HG03039 (cell line): ENCODE measurements at regions not wholly inside any gene's neighbourhood (a gene's known extent, or its start where the extent isn't known, plus 50 kb on each side); places are given as distances from the start of the nearest gene placed in this dataset.
"Not testable (repeated sequence)": the region's sequence is repeated elsewhere in the genome, so short reads cannot be mapped to it uniquely, and the experiment has no call there.

Experiments
- ATAC-seq: cut with Tn5 transposase; IDR thresholded peaks from one replicate; pipeline ENCODE4 v1.9.1; 2021; ENCODE audit warnings: mild to moderate bottlenecking, moderate library complexity; ENCODE audit not compliant: unreplicated experiment

DNA sequence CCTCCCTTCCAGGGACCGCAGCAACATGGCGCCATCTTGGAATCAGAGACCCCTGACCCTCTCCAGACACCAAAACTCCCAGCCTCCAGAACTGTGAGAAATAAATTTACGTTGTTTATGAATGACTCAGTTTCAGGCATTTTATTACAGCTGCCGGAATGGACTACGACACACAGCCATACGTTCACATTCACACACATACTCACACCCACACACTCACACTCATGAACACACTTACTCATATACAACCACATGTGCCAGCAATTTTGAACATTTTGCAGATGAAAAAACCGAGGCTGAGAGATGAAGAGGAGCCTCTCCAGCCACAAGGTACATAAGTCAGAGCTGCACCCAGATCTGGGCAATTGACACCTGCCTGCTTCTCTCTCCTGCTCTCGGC, 151.0 kb upstream of the RAB4A start:
- ATAC-seq: no peak

- ATAC-seq: no peak
Measured at GRCh38 chr1:229121845-229122436, 149.0 kb upstream of the RAB4A start.

- no peak for ATAC-seq
Measured at GRCh38 chr1:229122606-229123005, 148.3 kb upstream of the RAB4A start.

DNA sequence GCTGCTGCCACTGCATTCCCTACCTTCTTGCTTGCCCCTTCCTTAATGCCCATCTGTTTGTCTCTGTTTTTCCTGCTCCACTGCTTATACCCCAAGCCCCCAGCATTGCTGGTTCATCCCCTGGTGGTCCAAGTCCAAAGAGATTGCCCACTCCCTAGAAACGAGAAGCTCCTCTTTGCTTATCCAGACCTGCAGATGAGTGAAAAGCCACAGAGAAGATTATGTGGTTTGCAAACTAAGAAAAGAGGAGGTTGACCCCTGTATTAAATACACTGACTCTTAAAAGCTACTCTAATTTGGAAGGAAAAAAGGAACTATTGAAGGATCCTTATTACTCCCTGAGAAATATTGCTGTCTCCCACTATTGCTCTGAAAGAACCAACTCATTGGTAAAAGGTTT, 146.8 kb upstream of the RAB4A start:
- ATAC-seq: no peak

GRCh38 chr1:229124520-229125124, 146.3 kb upstream of the RAB4A start:
- ATAC-seq: no peak

DNA sequence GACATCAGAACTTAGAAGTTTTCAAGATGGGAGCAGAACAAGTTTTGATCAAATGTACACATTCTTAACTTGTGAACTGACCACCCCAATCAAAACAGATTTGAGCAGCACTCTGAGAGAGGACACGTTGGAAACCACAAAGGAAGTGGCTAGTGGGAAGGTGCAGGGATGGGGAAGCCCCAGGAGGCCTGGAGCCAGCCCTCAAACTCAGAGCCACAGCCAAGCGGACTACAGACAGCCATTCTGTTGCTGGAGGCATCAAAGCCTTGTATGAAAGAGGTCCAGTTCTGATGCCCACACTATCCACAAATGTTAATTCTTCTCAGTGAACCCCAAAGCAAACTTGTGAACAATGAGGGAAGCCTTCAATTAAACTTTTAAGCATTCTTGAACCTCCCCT, 143.6 kb upstream of the RAB4A start:
- ATAC-seq: no peak

- ATAC-seq: no peak
Measured at GRCh38 chr1:229128066-229128608, 142.8 kb upstream of the RAB4A start.

DNA sequence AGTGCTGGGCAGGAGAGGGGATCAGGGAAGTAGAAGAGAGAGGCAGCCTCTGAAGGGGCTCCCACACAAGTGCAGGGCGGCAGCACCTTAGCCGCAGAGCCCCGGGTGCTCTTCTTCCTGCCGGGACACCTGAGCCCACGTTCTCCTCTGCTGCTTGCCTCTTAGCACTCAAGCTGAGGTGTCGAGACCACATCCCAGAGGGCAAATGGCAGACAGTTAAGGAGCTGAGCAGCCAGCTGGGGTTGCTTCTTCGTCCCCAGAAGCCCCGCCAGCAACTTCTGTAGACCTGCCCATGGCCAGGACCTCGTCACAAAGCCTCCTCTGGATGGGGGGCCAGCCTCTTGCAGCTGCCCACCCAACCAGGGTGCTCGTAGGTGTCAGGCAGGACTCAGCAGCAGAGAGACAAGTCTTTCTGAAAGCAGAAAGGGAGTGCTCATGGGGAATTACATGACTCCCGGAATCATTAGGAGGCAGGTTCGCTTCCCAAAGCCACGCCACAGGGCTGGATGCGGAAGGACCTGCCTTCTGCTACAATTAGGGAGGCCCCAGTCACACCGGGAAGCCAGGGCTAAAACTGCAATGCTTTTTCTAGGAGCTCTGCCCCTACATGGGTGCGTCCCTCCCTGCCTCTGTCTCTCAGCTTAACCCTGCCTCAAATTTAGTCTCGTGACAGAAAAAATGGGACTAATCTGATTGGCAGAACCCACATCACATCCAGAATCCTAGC, 141.4 kb upstream of the RAB4A start:
- no peak for ATAC-seq

GRCh38 chr1:229130028-229130668, 140.8 kb upstream of the RAB4A start:
- no peak for ATAC-seq

GRCh38 chr1:229131243-229132105, 139.4 kb upstream of the RAB4A start:
- no peak for ATAC-seq

GRCh38 chr1:229132106-229132443, 138.8 kb upstream of the RAB4A start:
- no peak for ATAC-seq

DNA sequence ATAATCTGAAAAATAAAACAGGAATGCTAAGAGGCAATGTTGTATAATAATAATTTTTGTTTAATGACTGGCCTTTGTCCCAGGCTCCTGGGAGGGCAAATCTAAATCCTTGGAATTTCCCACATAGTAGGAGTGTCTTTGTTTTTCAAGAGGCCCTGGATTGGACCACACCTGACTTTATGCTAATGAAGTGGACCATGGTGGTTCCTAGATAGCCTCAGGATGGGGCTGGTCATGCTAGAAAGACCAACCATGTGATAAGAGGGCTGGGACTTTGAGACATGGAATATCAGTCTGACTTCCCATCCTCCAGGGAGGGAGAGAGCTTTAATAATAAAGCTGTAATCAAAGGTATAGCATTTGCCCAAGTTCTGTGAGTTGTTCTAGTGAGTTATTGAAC, 138.2 kb upstream of the RAB4A start:
- ATAC-seq: no peak

GRCh38 chr1:229133151-229133550, 137.8 kb upstream of the RAB4A start:
- ATAC-seq: no peak

GRCh38 chr1:229133811-229134210, 137.1 kb upstream of the RAB4A start:
- no peak for ATAC-seq

GRCh38 chr1:229134381-229135217, 136.3 kb upstream of the RAB4A start:
- not testable (repeated sequence) for ATAC-seq

DNA sequence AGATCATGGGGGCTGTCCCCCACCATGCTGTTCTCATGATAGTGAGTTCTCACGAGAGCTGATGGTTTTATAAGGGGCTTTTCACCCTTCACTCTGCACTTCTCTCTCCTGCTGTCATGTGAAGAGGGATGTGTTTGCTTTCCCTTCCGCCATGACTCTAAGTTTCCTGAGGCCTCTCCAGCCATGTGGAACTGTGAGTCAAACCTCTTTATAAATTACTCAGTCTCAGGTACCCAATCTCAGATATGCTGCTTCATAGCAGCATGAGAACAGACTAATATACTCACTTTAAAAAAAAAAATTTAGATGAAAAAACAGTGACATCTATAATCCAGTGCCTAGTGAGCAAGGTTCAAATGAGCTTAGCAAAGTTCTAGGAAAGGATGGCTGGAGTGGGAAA, 135.1 kb upstream of the RAB4A start:
- no peak for ATAC-seq

- no peak for ATAC-seq
Measured at GRCh38 chr1:229136822-229137221, 134.1 kb upstream of the RAB4A start.

- no peak for ATAC-seq
Measured at GRCh38 chr1:229137271-229137670, 133.6 kb upstream of the RAB4A start.

GRCh38 chr1:229138058-229138457, 132.9 kb upstream of the RAB4A start:
- no peak for ATAC-seq
